A673 (cell line): ENCODE measurements at regions not wholly inside any gene's neighbourhood (a gene's known extent, or its start where the extent isn't known, plus 50 kb on each side); places are given as distances from the start of the nearest gene placed in this dataset.

Experiments used
- CTCF ChIP-seq: fragments of 300-800, 200-600 bp; sonication (generic); conservative IDR thresholded peaks from 2 replicates; pipeline ENCODE4 v1.5.1; 2017; ENCODE audit warnings: low read depth, mild to moderate bottlenecking, antibody characterized with exemption, low read length, moderate library complexity, mixed read lengths
- EZH2 ChIP-seq: fragments of 200-600 bp; sonication (generic); IDR thresholded peaks from 2 replicates; pipeline ENCODE4 v1.6.1; 2017; ENCODE audit warnings: borderline replicate concordance, low read depth, mild to moderate bottlenecking, mixed read lengths, antibody characterized with exemption, low read length; ENCODE audit not compliant: poor library complexity, severe bottlenecking

GRCh38 chr20:11987526-11987925 is 69.8 kb downstream of the BTBD3 start:
- TF ChIP-seq EZH2 (no peak), CTCF (no peak)
